ENCODE measurements at regions not wholly inside any gene's neighbourhood (a gene's known extent, or its start where the extent isn't known, plus 50 kb on each side); places are given as distances from the start of the nearest gene placed in this dataset.

DNA sequence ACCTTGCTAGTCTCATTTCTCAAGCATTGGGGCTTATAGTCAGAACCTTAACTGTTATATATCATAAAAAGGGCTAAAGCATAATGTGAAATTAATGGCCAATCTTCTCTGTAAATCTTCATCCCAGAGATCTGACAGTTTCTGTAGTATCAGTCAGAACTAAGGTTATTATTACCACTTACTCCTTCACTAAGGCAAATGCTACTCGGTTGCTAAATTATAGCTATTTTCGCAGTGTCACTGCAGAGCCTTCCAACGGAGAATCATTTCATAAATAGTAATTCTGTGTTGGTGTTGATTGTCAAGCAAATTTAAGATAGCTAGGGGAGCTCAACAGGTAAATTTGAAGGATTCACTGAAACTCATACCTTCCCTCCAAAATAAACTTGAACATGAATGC, 258.0 kb downstream of the METTL4 start:
- no peak for DNase-seq (ENCODE audit: low read depth)

DNA sequence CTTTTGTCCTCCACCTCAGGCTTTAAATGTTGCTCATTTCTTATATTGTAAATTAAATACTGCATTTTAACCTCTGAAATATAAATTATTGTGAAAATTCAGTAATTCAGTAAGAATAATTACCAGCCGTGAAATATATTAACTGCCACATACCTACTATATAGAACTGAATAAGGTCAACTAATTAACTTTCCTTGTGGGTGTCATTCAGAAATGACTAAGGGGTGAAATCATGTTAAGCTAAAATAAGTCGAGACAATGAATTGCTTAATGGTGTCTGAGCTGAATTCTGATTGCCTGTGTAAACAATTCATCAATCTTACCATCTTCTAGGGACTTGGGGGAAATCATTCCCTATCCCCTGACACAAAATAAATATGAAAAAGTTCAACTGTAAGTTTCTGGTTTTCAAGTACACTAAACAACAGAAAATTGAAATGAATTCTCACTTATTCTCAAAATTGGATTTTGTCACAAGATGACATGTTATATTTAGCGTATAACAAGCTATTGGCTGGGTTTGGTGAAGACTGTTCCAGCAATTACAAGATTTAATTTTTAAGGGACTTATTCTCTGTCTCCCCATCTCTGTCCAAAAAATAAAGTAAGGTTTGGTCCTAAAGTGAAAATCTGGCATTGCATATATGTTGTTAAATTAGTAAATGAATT, 255.1 kb downstream of the METTL4 start:
- no peak for DNase-seq (ENCODE audit: low read depth)

DNA sequence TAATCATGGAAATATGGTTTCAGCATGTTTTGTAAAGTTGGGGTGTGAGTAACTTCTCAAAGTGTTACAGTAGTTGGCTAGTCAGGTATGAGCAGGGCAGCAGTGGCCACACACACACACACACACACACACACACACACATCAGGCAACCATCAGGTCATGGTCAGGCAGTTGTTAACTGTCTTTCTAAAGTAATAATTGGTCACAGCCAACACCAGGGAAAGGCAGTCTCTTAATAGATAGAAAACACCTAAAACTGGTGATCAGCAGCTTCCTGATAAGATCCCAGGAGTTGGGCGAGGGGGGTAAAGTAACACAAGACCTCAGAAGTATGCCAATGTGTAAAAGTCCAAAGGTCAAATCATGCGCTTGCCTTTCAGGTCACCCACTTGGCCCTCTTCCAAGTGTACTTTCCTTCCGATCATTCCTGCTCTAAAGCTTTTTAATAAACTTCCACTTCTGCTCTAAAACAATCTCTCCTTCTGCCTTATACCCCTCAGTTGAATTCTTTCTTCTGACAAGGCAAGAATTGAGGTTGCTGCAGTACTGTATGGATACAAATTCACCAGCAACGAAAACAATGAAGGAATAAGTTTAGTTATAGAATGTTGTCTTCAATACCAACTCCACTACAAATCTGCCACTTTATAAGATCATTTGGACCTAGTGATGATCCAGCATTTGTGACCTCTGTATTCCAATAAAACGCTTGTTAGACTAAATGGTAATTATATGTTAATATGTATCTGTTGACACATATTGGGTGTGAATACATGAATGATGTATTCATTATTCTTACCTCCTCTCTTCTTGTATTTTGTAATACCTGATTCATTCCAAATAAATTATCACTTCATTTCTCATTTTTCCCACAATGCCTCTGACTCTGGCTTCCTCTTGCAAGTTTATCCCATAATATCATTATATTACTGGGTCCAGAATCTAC, 254.3 kb downstream of the METTL4 start:
- no peak for DNase-seq (ENCODE audit: low read depth)

DNA sequence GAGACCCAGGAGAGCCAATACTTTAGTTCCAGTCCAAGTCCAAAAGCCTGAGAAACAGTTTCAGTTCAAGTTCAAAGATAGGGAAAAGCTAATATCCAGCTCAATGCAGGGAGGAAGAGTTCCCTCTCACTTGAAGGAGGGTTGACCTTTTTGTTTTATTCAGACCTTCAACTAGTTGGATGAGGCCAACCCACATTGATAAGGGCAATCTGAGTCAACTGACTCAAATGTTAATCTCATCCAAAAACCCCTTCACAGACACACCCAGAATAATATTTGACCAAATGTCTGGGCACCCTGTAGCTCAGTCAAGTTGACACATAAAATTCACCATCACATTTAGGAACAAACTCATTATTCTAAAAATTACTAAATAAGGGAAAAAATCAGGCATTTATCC, 246.8 kb downstream of the METTL4 start:
- no peak for DNase-seq (ENCODE audit: low read depth)

DNA sequence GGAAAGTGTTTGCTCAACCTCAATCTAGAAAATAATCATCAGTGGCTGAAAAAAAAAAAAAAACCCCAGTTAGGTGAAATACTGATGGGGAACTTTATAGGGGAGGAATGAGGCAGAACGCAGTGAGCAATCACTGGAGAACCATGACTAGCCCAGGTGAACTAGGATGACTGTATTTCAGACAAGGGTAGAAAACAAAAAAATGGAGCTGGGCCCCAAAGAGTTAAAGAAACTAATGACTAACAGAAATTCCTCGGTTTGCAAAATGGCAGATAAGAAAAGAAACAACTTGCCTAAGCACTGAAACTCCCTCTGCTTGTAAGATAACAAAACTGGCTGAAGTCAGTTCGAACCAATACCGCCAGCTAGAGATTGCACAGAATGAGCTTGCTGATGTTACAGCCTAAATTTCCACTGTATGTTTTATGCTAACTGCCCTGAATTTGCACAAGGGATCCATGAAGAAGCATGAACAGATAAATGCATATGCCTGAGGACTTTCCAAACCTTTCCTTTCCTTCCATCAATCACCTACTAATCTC, 245.9 kb downstream of the METTL4 start:
- DNase-seq (ENCODE audit: low read depth): no peak

GRCh38 chr18:2325933-2326332, 245.4 kb downstream of the METTL4 start:
- no peak for DNase-seq (ENCODE audit: low read depth)

DNA sequence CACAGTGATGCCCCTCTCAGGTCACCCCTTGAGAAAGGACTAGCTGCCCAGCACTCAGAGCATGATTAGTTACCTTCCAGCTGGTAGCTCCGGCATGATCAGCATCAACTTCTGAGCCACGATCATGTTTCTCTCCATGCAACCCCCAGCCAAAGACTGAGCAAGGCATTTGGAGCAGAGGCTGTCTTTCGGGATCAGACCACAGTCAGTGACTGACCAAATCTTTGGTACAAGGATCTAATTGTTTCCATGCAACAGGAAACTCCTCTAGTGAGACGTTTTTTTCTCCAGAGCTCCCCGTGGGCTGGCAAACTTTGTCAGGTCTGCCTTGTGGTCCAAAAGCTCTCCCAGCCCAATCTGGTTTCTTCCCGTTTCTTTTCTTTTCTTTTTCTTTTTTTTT, 244.3 kb downstream of the METTL4 start:
- no peak for DNase-seq (ENCODE audit: low read depth)

GRCh38 chr18:2330764-2331163, 240.5 kb downstream of the METTL4 start:
- no peak for DNase-seq (ENCODE audit: low read depth)

DNA sequence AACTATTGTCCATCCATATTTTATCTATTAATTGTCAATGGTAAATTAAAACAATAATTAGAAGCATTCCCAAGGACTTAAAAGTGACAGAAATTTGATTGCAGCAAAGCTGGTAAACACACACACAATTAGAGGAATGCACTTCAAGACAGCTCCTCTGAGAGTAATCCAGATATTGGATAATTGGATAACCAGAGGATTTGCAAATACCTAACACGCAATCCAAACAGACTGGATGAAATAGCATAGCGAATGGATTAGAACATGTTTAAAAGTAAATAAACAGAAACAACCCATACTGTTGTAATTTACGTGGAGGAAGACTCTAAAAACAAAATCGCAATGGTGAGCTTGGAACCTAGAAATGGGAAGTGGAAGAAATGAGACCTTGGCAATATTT, 239.8 kb downstream of the METTL4 start:
- no peak for DNase-seq (ENCODE audit: low read depth)

- DNase-seq (ENCODE audit: low read depth): no peak
Observed at GRCh38 chr18:2336690-2337392, 234.5 kb downstream of the METTL4 start.

DNA sequence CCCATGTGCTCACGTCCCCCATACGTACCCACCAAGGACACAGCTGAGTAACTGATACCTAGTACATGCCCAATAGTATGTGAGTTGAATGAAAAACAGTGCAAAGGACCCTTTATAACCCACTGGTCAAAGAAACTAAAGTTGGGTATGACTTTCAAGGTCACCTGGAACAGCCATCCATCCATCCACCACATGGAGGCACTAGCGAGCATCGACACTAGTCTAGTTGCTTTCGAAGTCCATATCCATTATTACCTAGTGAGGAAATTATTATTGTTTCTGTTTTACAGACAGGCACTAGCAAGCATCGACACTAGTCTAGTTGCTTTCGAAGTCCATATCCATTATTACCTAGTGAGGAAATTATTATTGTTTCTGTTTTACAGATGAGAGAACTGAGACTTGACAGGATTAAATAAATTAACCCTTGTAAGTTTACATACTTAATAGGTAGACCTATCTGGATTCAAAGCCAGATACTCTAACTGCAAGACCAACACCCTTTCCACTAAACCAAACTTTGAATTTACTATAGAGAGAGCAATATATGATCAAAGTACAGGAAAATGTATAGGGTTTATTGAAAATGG, 233.7 kb downstream of the METTL4 start:
- DNase-seq (ENCODE audit: low read depth): no peak

- DNase-seq (ENCODE audit: low read depth): no peak
Observed at GRCh38 chr18:2338601-2339000, 232.7 kb downstream of the METTL4 start.

DNA sequence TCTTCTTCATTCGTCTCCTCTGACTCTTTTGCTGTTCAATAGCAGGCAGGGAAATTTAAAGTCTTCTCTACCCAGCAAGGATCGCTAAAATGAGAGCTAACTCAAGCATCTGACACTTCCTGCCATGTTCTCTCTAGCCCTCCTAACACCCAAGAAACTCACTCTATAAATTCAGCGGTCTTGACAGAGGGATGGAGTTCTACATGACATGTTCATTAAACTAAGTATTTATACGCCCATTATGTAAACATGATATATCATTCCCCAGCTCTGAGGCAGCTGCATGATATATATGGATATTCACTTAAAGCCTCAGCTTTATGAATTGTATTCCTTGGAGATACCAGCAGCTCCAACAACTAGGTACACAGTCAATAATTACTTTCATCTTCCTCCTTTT, 231.0 kb downstream of the METTL4 start:
- DNase-seq (ENCODE audit: low read depth): no peak

DNA sequence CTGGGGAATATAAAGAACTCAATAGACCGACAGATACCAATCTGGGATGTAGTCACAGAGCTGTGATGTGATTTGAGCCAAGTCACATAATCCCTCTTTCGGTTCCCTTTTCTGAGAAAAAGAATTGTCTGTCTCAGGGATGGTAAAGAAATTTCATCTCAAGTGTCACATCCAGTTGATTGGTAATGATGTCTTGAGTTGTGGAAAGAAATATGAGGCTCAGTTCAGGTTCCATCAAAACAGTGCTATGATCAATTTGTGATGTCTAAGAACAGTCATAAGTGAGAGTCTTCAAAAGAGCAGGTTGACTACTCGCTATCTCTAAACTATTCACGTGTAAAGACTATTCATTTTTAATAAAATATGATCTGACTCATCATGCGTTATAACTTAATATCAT, 223.3 kb downstream of the METTL4 start:
- no peak for DNase-seq (ENCODE audit: low read depth)

DNA sequence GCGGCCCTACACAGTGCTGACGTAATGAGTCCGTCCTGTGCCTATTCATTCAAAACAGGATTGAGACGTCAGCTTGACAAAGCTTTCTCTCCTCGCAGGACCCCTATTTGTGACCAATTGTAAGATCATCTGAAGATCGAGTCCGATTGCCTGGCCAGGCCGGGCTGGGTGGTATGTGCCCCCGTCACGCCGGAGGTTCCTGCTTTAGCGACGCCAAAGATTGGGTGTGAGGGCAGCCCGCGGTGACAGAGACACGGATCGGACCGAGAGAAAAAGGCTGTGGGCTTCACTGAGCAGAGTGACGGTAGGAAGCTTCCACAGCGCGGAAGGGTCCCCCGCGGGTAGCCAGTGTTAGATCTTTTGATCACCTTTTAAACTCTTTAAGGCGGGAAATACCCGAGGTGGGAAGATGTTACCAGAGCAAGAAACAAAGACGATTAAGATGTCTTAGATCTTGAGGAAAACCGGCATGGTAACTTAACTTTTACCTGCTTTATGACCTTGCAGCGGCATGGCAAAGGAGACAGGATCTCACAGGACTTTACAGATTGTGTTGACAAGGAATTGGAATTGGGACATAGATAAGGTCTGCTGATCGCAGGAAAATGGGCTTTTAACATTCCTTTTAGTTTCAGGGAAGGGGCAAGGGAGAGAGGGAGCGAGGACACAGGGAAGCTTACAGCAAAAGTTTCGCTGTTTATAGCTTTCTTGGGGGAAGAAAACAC, 220.0 kb downstream of the METTL4 start:
- no peak for DNase-seq (ENCODE audit: low read depth)

- DNase-seq (ENCODE audit: low read depth): no peak
Observed at GRCh38 chr18:2354292-2354691, 217.0 kb downstream of the METTL4 start.

DNA sequence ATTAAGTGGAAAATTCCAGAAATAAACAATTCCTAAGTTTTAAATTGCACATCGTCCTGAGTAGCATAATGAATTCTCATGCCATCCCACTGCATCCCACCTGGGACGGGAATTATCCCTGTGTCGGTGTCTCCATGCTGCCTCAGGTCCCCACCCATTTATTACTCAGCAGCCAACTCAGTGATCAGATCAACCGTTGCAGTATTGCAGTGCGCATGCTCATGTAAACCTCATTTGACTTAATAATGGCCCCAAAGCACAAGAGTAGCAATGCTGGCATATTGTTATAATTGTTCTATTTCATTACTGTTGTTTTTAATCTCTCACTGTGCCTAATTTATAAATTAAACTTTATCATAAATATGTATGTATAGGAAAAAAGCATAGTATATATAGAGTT, 214.4 kb downstream of the METTL4 start:
- no peak for DNase-seq (ENCODE audit: low read depth)

DNA sequence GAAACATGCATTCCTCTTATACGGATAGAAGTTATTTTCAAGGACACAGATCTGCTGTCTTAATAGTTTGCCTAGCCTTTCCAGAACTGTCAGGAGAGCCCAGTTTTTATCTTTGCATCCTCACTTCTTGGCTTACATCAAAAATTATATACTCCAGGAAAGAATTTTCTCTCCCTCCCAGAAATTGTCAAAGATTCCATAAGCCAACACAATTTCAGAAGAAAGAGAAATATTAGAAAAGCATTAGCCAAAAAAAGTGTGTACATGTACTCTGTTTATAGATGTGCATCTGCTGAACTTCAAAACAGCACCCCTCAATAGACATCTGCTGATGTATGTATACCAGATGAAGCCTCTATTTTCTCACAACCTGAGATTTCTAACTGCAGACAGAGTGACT, 210.4 kb downstream of the METTL4 start:
- no peak for DNase-seq (ENCODE audit: low read depth)

DNA sequence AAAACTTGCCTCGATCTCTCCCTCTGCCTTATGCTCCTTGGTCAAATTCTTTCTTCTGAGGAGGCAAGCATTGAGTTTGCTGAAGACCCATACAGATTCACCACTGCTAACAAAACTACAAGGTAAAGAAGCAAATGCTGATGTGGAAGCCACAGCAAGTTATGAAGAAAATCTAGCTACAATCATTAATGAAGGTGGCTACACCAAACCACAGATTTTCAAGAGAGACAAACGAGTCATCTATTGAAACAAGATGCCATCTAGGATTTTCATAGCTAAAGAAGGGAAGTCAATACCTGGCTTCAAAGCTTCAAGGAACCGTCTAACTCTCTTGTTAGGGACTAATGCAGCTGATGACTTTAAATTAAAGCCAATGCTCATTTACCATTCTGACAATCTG, 203.2 kb downstream of the METTL4 start:
- no peak for DNase-seq (ENCODE audit: low read depth)

DNA sequence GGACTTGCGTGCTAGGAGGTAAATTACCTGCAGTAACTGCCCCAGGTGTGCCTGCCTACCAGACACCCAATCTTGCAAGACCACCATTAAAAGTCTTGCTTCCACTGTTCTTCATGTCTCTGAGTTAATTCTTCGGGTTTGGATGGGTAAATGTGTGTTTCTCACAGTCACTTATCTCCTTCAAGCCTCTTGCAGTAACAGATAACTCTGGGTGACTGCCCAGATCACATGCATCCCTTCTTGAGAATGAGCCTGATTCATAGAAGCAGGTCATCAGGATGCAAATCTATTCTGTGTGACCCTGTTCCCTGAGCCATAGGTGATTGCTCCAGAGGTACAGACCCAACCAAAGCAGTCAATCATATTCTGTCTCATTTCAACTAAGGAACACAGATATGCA, 194.6 kb downstream of the METTL4 start:
- no peak for DNase-seq (ENCODE audit: low read depth)

GRCh38 chr18:2380101-2380500, 191.2 kb downstream of the METTL4 start:
- no peak for DNase-seq (ENCODE audit: low read depth)

GRCh38 chr18:2381539-2381938, 189.8 kb downstream of the METTL4 start:
- no peak for DNase-seq (ENCODE audit: low read depth)

Data from activated gamma-delta T cell treated with anti-CD3 and anti-CD28 coated beads, Interleukin-2, amount 50 U/mL, for 16 hours (primary cell).